ENCODE measurements at regions not wholly inside any gene's neighbourhood (a gene's known extent, or its start where the extent isn't known, plus 50 kb on each side); places are given as distances from the start of the nearest gene placed in this dataset.

DNA sequence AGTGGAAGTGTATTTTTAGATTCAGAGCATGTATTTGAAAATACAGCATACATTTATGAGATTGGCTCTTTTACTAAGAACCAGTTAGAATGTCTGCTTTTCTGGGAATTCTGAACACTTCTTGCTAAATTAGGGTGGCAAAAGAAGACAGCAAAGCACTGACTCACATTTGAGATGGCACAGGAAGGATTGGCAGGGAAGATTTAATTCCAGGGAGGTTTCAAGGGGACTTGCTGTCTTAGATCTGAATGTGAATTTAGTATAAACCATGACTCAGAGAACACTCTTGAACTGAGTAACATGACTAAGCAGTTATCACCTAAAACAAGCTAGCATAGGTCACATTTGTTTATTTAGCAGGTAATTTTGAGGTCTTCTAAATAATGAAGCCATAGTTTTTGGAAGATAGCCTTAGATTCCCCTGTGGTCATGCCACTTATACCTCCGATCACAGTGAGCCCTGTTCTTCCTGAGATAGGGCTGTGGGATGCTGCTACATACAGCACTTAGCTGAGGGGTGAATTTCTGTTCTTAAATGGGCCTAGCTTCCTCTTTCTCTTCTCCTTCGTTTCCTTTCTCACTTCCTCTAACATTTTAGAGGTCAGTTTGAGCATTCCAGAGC lies 173.8 kb downstream of the PCSK1 start:
- TF ChIP-seq, protein P1, sequence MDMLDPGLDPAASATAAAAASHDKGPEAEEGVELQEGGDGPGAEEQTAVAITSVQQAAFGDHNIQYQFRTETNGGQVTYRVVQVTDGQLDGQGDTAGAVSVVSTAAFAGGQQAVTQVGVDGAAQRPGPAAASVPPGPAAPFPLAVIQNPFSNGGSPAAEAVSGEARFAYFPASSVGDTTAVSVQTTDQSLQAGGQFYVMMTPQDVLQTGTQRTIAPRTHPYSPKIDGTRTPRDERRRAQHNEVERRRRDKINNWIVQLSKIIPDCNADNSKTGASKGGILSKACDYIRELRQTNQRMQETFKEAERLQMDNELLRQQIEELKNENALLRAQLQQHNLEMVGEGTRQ (CRISPR knock-in tag; IDR thresholded peaks at IDR 0.05), result no peak
- TF ChIP-seq FOXJ3 (CRISPR knock-in tag; IDR thresholded peaks at IDR 0.05; ENCODE audit: borderline replicate concordance), result no peak
- no peak for TF ChIP-seq RELA (CRISPR knock-in tag; IDR thresholded peaks at IDR 0.05; ENCODE audit: borderline replicate concordance)
- no peak for TF ChIP-seq SP1 (CRISPR knock-in tag; conservative IDR thresholded peaks at IDR 0.05)
- TF ChIP-seq GABPB1 (CRISPR knock-in tag; IDR thresholded peaks at IDR 0.05), result no peak
- TF ChIP-seq, protein P2, sequence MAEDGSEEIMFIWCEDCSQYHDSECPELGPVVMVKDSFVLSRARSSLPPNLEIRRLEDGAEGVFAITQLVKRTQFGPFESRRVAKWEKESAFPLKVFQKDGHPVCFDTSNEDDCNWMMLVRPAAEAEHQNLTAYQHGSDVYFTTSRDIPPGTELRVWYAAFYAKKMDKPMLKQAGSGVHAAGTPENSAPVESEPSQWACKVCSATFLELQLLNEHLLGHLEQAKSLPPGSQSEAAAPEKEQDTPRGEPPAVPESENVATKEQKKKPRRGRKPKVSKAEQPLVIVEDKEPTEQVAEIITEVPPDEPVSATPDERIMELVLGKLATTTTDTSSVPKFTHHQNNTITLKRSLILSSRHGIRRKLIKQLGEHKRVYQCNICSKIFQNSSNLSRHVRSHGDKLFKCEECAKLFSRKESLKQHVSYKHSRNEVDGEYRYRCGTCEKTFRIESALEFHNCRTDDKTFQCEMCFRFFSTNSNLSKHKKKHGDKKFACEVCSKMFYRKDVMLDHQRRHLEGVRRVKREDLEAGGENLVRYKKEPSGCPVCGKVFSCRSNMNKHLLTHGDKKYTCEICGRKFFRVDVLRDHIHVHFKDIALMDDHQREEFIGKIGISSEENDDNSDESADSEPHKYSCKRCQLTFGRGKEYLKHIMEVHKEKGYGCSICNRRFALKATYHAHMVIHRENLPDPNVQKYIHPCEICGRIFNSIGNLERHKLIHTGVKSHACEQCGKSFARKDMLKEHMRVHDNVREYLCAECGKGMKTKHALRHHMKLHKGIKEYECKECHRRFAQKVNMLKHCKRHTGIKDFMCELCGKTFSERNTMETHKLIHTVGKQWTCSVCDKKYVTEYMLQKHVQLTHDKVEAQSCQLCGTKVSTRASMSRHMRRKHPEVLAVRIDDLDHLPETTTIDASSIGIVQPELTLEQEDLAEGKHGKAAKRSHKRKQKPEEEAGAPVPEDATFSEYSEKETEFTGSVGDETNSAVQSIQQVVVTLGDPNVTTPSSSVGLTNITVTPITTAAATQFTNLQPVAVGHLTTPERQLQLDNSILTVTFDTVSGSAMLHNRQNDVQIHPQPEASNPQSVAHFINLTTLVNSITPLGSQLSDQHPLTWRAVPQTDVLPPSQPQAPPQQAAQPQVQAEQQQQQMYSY (CRISPR knock-in tag; IDR thresholded peaks at IDR 0.05), result no peak
- TF ChIP-seq, protein P3, sequence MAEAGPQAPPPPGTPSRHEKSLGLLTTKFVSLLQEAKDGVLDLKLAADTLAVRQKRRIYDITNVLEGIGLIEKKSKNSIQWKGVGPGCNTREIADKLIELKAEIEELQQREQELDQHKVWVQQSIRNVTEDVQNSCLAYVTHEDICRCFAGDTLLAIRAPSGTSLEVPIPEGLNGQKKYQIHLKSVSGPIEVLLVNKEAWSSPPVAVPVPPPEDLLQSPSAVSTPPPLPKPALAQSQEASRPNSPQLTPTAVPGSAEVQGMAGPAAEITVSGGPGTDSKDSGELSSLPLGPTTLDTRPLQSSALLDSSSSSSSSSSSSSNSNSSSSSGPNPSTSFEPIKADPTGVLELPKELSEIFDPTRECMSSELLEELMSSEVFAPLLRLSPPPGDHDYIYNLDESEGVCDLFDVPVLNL (CRISPR knock-in tag; IDR thresholded peaks at IDR 0.05; ENCODE audit: borderline replicate concordance, low read depth), result no peak
- no peak for TF ChIP-seq E2F5 (CRISPR knock-in tag; IDR thresholded peaks at IDR 0.05)
- TF ChIP-seq KAT7 (CRISPR knock-in tag; IDR thresholded peaks at IDR 0.05; ENCODE audit: borderline replicate concordance), result no peak
- TF ChIP-seq CREM (CRISPR knock-in tag; IDR thresholded peaks at IDR 0.05), result no peak
- TF ChIP-seq, protein P4, sequence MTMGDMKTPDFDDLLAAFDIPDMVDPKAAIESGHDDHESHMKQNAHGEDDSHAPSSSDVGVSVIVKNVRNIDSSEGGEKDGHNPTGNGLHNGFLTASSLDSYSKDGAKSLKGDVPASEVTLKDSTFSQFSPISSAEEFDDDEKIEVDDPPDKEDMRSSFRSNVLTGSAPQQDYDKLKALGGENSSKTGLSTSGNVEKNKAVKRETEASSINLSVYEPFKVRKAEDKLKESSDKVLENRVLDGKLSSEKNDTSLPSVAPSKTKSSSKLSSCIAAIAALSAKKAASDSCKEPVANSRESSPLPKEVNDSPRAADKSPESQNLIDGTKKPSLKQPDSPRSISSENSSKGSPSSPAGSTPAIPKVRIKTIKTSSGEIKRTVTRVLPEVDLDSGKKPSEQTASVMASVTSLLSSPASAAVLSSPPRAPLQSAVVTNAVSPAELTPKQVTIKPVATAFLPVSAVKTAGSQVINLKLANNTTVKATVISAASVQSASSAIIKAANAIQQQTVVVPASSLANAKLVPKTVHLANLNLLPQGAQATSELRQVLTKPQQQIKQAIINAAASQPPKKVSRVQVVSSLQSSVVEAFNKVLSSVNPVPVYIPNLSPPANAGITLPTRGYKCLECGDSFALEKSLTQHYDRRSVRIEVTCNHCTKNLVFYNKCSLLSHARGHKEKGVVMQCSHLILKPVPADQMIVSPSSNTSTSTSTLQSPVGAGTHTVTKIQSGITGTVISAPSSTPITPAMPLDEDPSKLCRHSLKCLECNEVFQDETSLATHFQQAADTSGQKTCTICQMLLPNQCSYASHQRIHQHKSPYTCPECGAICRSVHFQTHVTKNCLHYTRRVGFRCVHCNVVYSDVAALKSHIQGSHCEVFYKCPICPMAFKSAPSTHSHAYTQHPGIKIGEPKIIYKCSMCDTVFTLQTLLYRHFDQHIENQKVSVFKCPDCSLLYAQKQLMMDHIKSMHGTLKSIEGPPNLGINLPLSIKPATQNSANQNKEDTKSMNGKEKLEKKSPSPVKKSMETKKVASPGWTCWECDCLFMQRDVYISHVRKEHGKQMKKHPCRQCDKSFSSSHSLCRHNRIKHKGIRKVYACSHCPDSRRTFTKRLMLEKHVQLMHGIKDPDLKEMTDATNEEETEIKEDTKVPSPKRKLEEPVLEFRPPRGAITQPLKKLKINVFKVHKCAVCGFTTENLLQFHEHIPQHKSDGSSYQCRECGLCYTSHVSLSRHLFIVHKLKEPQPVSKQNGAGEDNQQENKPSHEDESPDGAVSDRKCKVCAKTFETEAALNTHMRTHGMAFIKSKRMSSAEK (CRISPR knock-in tag; IDR thresholded peaks at IDR 0.05; ENCODE audit: borderline replicate concordance), result no peak
- no peak for TF ChIP-seq PREB (CRISPR knock-in tag; IDR thresholded peaks at IDR 0.05; ENCODE audit: borderline replicate concordance)
- H3K4me1 Mint-ChIP-seq, result no peaks in the 10 kb centered on the region
- ATAC-seq (no peak), DNase-seq (ENCODE audit: low spot score) (no peak)
- ChIA-PET POLR2A (no interaction called here), CTCF (no interaction called here)
- no peaks in the 10 kb centered on the region for H3K27me3 Mint-ChIP-seq (ENCODE audit: low read depth)
- no peaks in the 10 kb centered on the region for H3K9me3 Mint-ChIP-seq
- no peak overlapping the region; the same call in 1 of the 2 replicates for H3K27ac Mint-ChIP-seq
- no peak overlapping the region for H3K4me3 Mint-ChIP-seq
- no peaks in the 10 kb centered on the region for H3K36me3 Mint-ChIP-seq
